Ovary (tissue), 7 donors: ENCODE measurements at regions not wholly inside any gene's neighbourhood (a gene's known extent, or its start where the extent isn't known, plus 50 kb on each side); places are given as distances from the start of the nearest gene placed in this dataset.

Experiments
- DNase-seq, 5 donors: peaks; one replicate each; pipeline ENCODE4 v3.0.0-alpha.2; 2019 to 2020
- H3K27ac ChIP-seq, 2 donors: fragments of 200-600 bp; one replicate each; pipeline versions ENCODE4 v1.5.1 to v1.8.0; 2019 to 2022
- H3K27me3 ChIP-seq: fragments of 200-600 bp; one replicate; pipeline ENCODE4 v1.8.0; 2022
- H3K36me3 ChIP-seq: fragments of 200-600 bp; sonication (generic); one replicate; pipeline ENCODE4 v1.5.1; 2019
- H3K4me1 ChIP-seq: one replicate; pipeline ENCODE4 v1.8.1; 2013; ENCODE audit warnings: mild to moderate bottlenecking, moderate library complexity; ENCODE audit not compliant: insufficient read depth
- H3K4me3 ChIP-seq: fragments of 200-600 bp; sonication (generic); one replicate; pipeline ENCODE4 v1.5.1; 2017
- H3K9me3 ChIP-seq, 2 donors: fragments of 200-600 bp in 1 of 2; sonication (generic) in 1 of 2; one replicate each; pipeline versions ENCODE4 v1.5.1 to v1.8.1; 2013 to 2019; ENCODE audit warnings: mild to moderate bottlenecking in 1 of 2, moderate library complexity in 1 of 2
- CTCF ChIP-seq, 3 donors: fragments of 450-650 bp in 2 of 3; fragments of 200-600 bp in 1 of 3; IDR thresholded peaks; one replicate each; pipeline versions ENCODE4 v1.5.1 to v1.8.0; 2016 to 2022; ENCODE audit warnings: antibody characterized with exemption in 3 of 3, mild to moderate bottlenecking in 1 of 3
- EP300 ChIP-seq: sonication (generic); formaldehyde crosslinking; IDR thresholded peaks from one replicate; pipeline ENCODE4 v1.6.1; 2017; ENCODE audit warnings: antibody characterized with exemption
- POLR2A ChIP-seq: fragments of 450-650 bp; IDR thresholded peaks from one replicate; pipeline ENCODE4 v1.6.1; 2017; ENCODE audit warnings: antibody characterized with exemption, mild to moderate bottlenecking, moderate library complexity
- WGBS, 3 donors: extraction: QIAGEN DNeasy Blood & Tissue Kit in 1 of 3; methylation state at CpG; one replicate each; pipeline versions ENCODE4 v1.1.5 to v1.1.7; 2013 to 2017; 5-methylcytosine and 5-hydroxymethylcytosine counted together
- intact Hi-C, 4 donors: fragments of 100-400 bp; cut with DNase I; formaldehyde crosslinking; loops; one replicate each; pipeline versions ENCODE4 v1.11.0 to v1.15.1; 2022 to 2023
- donor health status: DM: no; HTN: no; CAD: no; lungs with moderate emphysema.
- donor health status: DM: no; HTN: no; CAD: no.
- donor health status: Bipolar disorder and iron deficiency.
- donor health status: DM: no; HTN: no; CAD: no.
- donor health status: DM: yes; HTN: yes; CAD: no.

GRCh38 chr7:31284106-31284505 lies 56.4 kb downstream of the NEUROD6 start:
- no peak for DNase-seq
- TF ChIP-seq CTCF (IDR thresholded peaks at IDR 0.05), result no peak
- TF ChIP-seq EP300, result no peak
- no peak for TF ChIP-seq POLR2A
- Histone ChIP-seq H3K9me3 (no peaks in the 10 kb centered on the region), H3K4me1 (no peaks in the 10 kb centered on the region), H3K27me3 (no peaks in the 10 kb centered on the region), H3K27ac (no peak overlapping the region), H3K36me3 (no peaks in the 10 kb centered on the region), H3K4me3 (no peak overlapping the region)
- intact Hi-C loops, result no loop called here
- WGBS, 3 donors, result 13 to 32% (median 21%) methylated on average over 4 of the region's 4 CpGs

DNA sequence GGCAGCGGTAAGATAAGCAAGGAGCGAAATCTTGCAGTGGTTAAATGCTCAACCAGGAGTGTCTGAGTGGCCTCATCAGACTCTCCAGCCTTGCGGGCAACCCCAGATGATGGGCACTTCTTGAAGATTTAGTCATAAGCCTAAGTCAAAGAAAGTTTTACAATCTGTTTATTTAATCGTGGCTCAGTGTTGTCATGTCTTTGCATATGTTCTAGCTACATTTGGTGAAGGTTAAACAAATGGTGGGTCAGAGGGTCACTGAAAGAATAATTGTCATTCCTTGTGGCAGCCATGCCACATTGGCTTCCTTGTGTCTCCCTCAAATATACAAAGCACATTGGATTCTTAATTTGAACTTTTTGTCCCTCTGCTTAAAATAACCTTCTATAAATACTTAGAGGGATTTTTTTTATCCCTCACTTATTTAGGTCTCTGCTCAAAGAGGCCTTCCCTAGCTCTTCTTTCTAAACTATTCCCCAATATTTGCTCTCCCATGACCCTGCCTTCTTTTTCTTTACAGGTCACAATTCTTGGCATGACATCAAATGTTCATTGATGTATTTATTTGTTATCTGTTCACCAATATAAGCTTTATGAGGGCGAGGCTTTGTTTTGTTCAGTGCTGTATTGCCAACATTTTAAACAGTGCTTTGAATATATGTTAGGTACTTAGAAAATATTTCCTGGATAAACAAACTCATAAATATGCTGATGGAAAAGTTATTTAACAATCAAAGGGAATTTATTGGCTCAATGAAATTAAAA lies 68.7 kb downstream of the NEUROD6 start:
- intact Hi-C loops, result no loop called here
- Histone ChIP-seq H3K27ac (no peak overlapping the region), H3K4me1 (no peaks in the 10 kb centered on the region), H3K4me3 (no peak overlapping the region), H3K36me3 (no peaks in the 10 kb centered on the region), H3K27me3 (no peaks in the 10 kb centered on the region), H3K9me3 (no peaks in the 10 kb centered on the region)
- 70 to 73% (median 70%) methylated on average over 5 of the region's 5 CpGs for WGBS, 3 donors
- DNase-seq, result no peak
- TF ChIP-seq EP300 (no peak), POLR2A (no peak), CTCF (IDR thresholded peaks at IDR 0.05) (no peak)

DNA sequence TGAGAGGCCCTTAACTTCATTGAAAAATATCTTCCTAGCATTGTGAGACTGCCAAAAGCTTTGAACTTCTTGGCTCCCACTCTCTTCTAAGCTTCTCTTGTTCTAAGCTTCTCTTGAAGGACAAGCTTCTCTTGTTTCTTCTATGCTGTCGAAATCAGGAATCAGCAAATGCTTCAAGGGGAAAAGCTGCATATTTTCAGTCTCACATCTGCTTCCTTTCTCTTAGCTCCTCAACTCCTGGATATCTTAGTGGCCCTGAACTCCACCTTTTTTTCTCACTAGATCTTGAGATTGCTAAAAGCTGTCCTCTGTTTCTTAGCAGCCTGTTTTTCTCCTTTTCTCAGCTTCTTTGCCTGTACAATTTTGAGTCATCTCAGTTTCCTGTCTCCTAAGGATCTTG lies 73.0 kb downstream of the NEUROD6 start:
- Histone ChIP-seq H3K9me3 (no peaks in the 10 kb centered on the region), H3K36me3 (no peaks in the 10 kb centered on the region), H3K27me3 (no peaks in the 10 kb centered on the region), H3K27ac (no peak overlapping the region), H3K4me3 (no peak overlapping the region), H3K4me1 (no peaks in the 10 kb centered on the region)
- 54 to 63% (median 56%) methylated on average over 1 of the region's 1 CpG for WGBS, 3 donors
- no peak for DNase-seq
- TF ChIP-seq POLR2A, result no peak
- no peak for TF ChIP-seq CTCF (IDR thresholded peaks at IDR 0.05)
- no peak for TF ChIP-seq EP300
- intact Hi-C loops, result no loop called here

- intact Hi-C loops, result no loop called here
- WGBS, 3 donors, result 30 to 44% (median 35%) methylated on average over 2 of the region's 2 CpGs
- H3K27ac ChIP-seq, result no peak overlapping the region
Measured at GRCh38 chr7:31263338-31263737, 77.2 kb downstream of the NEUROD6 start.

More at GRCh38 chr7:31263338-31263737, 77.2 kb downstream of the NEUROD6 start:
- TF ChIP-seq EP300 (no peak), POLR2A (no peak), CTCF (IDR thresholded peaks at IDR 0.05) (no peak)
- no peaks in the 10 kb centered on the region for H3K27me3 ChIP-seq
- no peak overlapping the region for H3K4me3 ChIP-seq
- H3K9me3 ChIP-seq, result no peaks in the 10 kb centered on the region
- H3K36me3 ChIP-seq, result no peaks in the 10 kb centered on the region
- no peak for DNase-seq
- no peaks in the 10 kb centered on the region for H3K4me1 ChIP-seq
